ENCODE measurements at regions not wholly inside any gene's neighbourhood (a gene's known extent, or its start where the extent isn't known, plus 50 kb on each side); places are given as distances from the start of the nearest gene placed in this dataset.

DNA sequence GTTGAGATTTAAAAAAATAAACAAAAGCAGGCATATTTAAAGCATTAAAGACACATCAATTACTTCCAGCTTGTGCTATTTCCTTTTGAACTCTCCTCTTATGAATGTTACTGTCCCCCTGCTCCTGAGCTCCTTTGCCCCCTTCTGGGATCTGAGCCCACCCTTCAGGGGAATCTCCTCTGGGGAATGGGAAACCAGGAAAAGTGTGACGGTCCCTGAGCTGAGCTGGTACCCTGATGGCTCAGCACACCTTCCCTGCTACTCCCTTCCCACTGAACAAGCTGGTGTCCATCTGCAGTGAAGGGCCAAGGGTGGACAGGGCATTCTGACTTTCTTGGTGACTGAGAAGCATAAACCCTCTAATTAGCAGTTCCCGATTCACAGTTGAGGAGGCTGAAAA is 356.3 kb downstream of the PTEN start:
- H3K4me1 Mint-ChIP-seq = peaks cover 15% of the 10 kb centered on the region
- H3K4me3 Mint-ChIP-seq = no peak overlapping the region
- POLR2A ChIA-PET = interaction anchor here (1.2 kb wide), 1 partner anchor 358 kb away, joined by 4 read pairs; no protein-coding TSS in a partner anchor
- no peaks in the 10 kb centered on the region for H3K27me3 Mint-ChIP-seq
- DNase-seq (no peak), ATAC-seq (ENCODE audit: low read depth) (no peak)
- CTCF ChIA-PET = interaction anchor here (1.2 kb wide), 1 partner anchor 170 kb away, joined by 4 read pairs; no protein-coding TSS in a partner anchor
- H3K9me3 Mint-ChIP-seq = no peaks in the 10 kb centered on the region
- H3K27ac Mint-ChIP-seq = no peak overlapping the region
- no peaks in the 10 kb centered on the region for H3K36me3 Mint-ChIP-seq (ENCODE audit: low read depth)
- TF ChIP-seq, protein P1, sequence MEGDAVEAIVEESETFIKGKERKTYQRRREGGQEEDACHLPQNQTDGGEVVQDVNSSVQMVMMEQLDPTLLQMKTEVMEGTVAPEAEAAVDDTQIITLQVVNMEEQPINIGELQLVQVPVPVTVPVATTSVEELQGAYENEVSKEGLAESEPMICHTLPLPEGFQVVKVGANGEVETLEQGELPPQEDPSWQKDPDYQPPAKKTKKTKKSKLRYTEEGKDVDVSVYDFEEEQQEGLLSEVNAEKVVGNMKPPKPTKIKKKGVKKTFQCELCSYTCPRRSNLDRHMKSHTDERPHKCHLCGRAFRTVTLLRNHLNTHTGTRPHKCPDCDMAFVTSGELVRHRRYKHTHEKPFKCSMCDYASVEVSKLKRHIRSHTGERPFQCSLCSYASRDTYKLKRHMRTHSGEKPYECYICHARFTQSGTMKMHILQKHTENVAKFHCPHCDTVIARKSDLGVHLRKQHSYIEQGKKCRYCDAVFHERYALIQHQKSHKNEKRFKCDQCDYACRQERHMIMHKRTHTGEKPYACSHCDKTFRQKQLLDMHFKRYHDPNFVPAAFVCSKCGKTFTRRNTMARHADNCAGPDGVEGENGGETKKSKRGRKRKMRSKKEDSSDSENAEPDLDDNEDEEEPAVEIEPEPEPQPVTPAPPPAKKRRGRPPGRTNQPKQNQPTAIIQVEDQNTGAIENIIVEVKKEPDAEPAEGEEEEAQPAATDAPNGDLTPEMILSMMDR (IDR thresholded peaks at IDR 0.05) = no peak
- intact Hi-C loops (cut with micrococcal nuclease) = loop anchor here (5.0 to 10.0 kb wide), 2 partner anchors 168 to 335 kb away; no protein-coding TSS in a partner anchor

DNA sequence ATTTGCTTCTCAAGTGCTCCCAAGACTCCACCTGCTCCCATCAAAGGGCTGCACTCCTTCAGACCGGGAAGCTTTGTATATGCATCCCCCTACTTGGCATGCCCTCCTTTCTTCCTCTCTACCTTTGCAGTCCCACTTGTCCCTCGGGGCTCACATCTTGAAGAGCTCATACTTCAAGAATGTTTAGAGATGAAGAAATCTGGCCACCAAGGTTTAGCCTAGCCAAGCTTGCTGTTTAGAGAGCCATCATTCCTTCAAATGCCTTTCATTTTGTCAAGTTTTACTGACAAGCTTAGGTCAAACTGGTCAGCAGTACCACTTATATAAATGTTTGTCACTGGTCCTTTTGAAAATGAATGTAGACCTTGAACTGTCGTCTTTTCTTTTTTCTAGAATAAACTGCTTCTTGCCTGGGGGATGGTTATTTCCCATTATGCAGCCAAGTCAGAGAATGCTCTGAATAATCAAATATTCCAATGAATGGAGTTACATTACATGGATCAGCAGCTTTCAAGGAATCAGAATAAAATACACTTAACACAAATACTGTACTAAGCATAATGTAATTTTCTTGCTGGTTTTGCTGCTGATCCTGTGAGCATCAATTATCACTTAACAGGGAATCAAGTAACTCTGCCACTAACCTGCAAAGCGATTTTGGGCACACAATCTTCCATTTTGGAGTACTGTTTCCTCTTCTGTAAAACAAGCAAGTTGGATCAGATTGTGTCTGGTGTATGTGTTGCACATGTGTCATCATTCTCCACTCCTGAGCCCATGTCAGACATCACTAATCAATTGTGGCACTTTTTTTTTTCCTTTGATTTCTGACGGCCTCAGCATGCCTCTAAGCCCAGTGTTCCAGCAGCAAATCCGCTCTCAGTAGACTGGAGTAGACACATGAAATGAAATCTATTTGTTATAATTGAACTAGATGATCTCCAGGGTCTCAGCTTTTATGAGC is 357.9 kb downstream of the PTEN start:
- intact Hi-C loops (cut with micrococcal nuclease) = no loop called here
- H3K27ac Mint-ChIP-seq = no peak overlapping the region
- no peaks in the 10 kb centered on the region for H3K9me3 Mint-ChIP-seq
- no peaks in the 10 kb centered on the region for H3K27me3 Mint-ChIP-seq
- no peak for ATAC-seq (ENCODE audit: low read depth)
- H3K4me3 Mint-ChIP-seq = no peak overlapping the region
- DNase-seq = no peak
- peaks cover 15% of the 10 kb centered on the region for H3K4me1 Mint-ChIP-seq
- H3K36me3 Mint-ChIP-seq (ENCODE audit: low read depth) = no peaks in the 10 kb centered on the region
- CTCF ChIA-PET = no interaction called here
- POLR2A ChIA-PET = no interaction called here
- TF ChIP-seq, protein P1 (IDR thresholded peaks at IDR 0.05) = no peak

DNA sequence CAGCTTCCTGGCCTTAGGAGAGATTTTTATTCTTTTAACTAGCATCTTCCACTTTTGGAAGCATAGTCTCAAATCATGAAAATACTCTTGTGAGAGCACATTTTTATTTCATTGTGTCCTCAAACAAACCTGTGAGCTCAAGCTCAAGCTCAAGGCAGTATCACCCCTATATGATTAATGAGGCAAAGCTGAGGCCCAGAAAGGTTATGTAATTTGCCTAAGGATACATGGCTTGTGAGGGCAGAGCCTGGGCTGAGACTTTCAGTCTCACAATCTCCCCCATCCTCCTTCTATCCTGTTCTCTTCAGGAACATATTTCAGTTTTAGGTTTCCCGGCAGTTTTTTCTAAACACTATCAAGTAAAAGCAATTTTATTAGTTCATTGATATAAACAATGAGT is 359.5 kb downstream of the PTEN start:
- intact Hi-C loops (cut with micrococcal nuclease) = no loop called here
- no peaks in the 10 kb centered on the region for H3K27me3 Mint-ChIP-seq
- H3K9me3 Mint-ChIP-seq = no peaks in the 10 kb centered on the region
- ChIA-PET POLR2A (no interaction called here), CTCF (no interaction called here)
- TF ChIP-seq, protein P1 (IDR thresholded peaks at IDR 0.05) = no peak
- H3K27ac Mint-ChIP-seq = no peak overlapping the region
- H3K4me3 Mint-ChIP-seq = no peak overlapping the region
- DNase-seq (no peak), ATAC-seq (ENCODE audit: low read depth) (no peak)
- H3K4me1 Mint-ChIP-seq = peaks cover 4% of the 10 kb centered on the region
- H3K36me3 Mint-ChIP-seq (ENCODE audit: low read depth) = no peaks in the 10 kb centered on the region
